ENCODE measurements at regions not wholly inside any gene's neighbourhood (a gene's known extent, or its start where the extent isn't known, plus 50 kb on each side); places are given as distances from the start of the nearest gene placed in this dataset.
"Not testable (repeated sequence)": the region's sequence is repeated elsewhere in the genome, so short reads cannot be mapped to it uniquely, and the experiment has no call there.

- H3K4me3 ChIP-seq (ENCODE audit: low read depth, low read length), result no peak overlapping the region
- no peak for DNase-seq (ENCODE audit: extremely low spot score)
- H3K27ac ChIP-seq (ENCODE audit: low read depth), result no peak overlapping the region
- no peaks in the 10 kb centered on the region for H3K4me1 ChIP-seq (ENCODE audit: insufficient read depth)
- 40% methylated on average over 8 of the region's 8 CpGs for WGBS
- H3K36me3 ChIP-seq (ENCODE audit: insufficient read depth), result no peaks in the 10 kb centered on the region
Observed at GRCh38 chr17:31692027-31692426, 167.0 kb downstream of the COPRS start.

DNA sequence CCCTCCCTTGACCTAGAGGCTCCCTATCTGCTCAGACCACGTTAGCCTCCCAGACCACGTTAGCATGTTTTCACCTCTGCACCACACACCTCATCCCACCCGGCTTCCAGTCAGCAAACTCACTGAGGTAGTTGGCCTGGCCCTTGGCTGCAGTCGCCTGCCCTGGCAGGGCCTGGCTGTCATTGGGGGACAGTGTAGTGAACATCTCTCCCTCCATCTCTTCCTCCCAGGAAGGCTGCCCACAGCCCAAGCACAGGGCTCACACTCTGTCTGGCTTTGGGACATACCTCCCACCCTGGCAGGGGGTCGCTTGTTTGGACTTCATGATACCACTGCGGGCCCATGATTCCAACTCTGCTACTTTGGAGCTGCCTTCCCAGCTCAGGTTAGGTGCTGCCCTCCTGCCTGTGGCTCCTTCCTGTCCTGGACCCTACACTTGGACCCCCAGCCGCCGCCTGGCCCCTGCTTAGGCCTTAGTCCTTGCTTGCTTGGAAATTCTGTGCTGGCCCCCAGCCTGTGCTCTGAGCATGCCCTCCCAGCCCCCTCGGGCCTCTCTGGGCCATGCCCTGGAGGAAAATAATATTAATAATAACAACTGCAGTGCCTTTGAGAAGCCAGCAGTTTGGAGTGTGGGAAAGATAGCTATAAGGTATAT is 167.7 kb downstream of the COPRS start:
- Histone ChIP-seq H3K4me3 (ENCODE audit: low read depth, low read length) (no peak overlapping the region), H3K36me3 (ENCODE audit: insufficient read depth) (no peaks in the 10 kb centered on the region), H3K27ac (ENCODE audit: low read depth) (no peak overlapping the region), H3K4me1 (ENCODE audit: insufficient read depth) (no peaks in the 10 kb centered on the region)
- 82% methylated on average over 9 of the region's 9 CpGs for WGBS
- DNase-seq (ENCODE audit: extremely low spot score), result no peak

DNA sequence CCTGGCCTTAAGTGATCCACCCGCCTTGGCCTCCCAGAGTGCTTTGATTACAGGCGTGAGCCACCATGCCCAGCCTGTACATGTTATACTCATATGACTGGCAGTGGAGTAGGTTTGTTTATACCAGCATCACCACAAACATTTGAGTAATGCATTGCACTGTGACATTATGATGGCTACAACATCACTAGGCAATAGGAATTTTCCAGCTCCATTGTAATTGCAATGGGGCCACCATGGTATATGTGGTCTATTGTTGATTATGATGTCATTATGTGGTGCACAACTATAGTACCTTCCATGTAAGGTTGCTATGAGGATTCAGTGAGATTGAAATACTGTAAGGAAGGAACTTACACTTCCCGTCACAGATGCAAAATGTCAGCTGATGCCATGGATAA is 168.9 kb downstream of the COPRS start:
- DNase-seq (ENCODE audit: extremely low spot score), result no peak
- WGBS, result 88% methylated on average over 3 of the region's 3 CpGs
- no peak overlapping the region for H3K4me3 ChIP-seq (ENCODE audit: low read depth, low read length)

DNA sequence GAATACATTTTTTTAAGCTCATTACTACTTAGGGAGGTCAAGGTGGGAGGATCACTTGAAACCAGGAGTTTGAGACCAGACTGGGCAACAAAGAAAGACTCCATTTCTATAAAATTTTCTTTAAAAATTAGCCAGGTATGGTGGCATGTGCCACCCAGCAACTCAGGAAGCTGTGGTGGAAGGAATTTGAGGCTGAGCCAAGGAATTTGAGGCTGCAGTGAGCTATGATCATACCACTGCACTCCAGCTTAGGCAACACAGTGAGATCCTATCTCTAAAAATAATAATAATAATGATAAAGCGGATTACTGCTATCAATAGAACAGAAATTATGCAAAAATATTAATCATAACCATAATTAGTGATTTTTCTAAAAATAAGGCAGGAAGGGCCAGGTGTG is 170.3 kb downstream of the COPRS start:
- no peaks in the 10 kb centered on the region for H3K36me3 ChIP-seq (ENCODE audit: insufficient read depth)
- DNase-seq (ENCODE audit: extremely low spot score), result no peak
- WGBS, result 90% methylated on average over 1 of the region's 1 CpG
- no peak overlapping the region for H3K27ac ChIP-seq (ENCODE audit: low read depth)
- H3K4me1 ChIP-seq (ENCODE audit: insufficient read depth), result no peaks in the 10 kb centered on the region
- H3K4me3 ChIP-seq (ENCODE audit: low read depth, low read length), result no peak overlapping the region

More for the DNA sequence above, 168.9 kb downstream of the COPRS start:
- no peaks in the 10 kb centered on the region for H3K4me1 ChIP-seq (ENCODE audit: insufficient read depth)
- H3K27ac ChIP-seq (ENCODE audit: low read depth), result no peak overlapping the region
- H3K36me3 ChIP-seq (ENCODE audit: insufficient read depth), result no peaks in the 10 kb centered on the region

DNA sequence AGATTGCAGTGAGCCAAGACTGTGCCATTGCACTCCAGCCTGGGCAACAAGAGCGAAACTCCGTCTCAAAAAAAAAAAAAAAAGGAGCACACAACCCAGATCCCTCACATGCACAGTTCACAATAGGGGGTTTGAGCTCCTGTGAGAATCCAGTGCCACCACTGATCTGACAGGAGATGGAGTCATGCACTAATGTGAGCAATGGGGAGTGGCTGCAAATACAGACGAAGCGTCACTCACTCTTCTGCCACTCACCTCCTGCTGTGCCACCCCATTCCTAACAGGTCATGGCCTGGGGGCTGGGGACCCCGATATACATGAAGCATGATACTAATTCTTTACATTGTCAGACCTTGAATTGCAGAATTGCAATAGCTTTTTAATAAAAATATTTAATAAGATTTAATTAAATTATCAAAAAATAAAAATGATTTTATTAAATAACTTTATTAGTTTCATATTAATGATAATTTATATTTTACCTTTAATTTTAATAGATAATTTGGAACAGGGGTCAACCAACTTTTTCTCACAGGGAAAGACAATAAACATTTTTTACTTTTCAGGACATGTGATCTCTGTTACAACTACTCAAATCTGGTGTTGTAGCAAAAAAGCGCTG is 171.4 kb downstream of the COPRS start:
- no peak for DNase-seq (ENCODE audit: extremely low spot score)
- no peak overlapping the region for H3K4me3 ChIP-seq (ENCODE audit: low read depth, low read length)
- H3K27ac ChIP-seq (ENCODE audit: low read depth), result no peak overlapping the region
- H3K36me3 ChIP-seq (ENCODE audit: insufficient read depth), result no peaks in the 10 kb centered on the region
- no peaks in the 10 kb centered on the region for H3K4me1 ChIP-seq (ENCODE audit: insufficient read depth)
- WGBS, result 86% methylated on average over 6 of the region's 6 CpGs

DNA sequence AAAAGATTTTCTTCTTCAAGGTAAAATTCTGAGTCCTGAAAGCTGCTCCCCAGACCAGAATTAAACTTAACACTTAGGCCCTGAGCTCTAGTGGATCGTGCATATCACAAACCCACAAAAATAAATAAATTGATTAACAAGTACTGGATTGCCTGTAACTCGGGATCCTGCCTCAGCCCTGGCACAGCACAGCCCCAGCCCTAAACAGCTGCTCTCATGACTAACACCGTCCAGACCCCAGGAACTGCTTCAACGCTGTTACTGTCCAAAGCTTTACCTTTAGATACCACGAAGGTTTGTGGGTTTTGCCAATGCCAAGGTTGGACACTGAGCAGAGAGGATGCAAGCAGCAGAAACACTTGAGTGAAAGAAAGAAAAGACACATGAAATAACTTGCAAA is 172.5 kb downstream of the COPRS start:
- Histone ChIP-seq H3K27ac (ENCODE audit: low read depth) (no peak overlapping the region), H3K4me3 (ENCODE audit: low read depth, low read length) (no peak overlapping the region), H3K4me1 (ENCODE audit: insufficient read depth) (no peaks in the 10 kb centered on the region), H3K36me3 (ENCODE audit: insufficient read depth) (no peaks in the 10 kb centered on the region)
- WGBS, result 71% methylated on average over 5 of the region's 5 CpGs
- DNase-seq (ENCODE audit: extremely low spot score), result no peak

- Histone ChIP-seq H3K36me3 (ENCODE audit: insufficient read depth) (no peaks in the 10 kb centered on the region), H3K4me1 (ENCODE audit: insufficient read depth) (no peaks in the 10 kb centered on the region), H3K4me3 (ENCODE audit: low read depth, low read length) (no peak overlapping the region), H3K27ac (ENCODE audit: low read depth) (no peak overlapping the region)
- no peak for DNase-seq (ENCODE audit: extremely low spot score)
- WGBS, result 4% methylated on average over 1 of the region's 1 CpG
Observed at GRCh38 chr17:31684901-31685300, 174.1 kb downstream of the COPRS start.

- Histone ChIP-seq H3K4me1 (ENCODE audit: insufficient read depth) (no peaks in the 10 kb centered on the region), H3K36me3 (ENCODE audit: insufficient read depth) (no peaks in the 10 kb centered on the region), H3K27ac (ENCODE audit: low read depth) (no peak overlapping the region), H3K4me3 (ENCODE audit: low read depth, low read length) (no peak overlapping the region)
- no peak for DNase-seq (ENCODE audit: extremely low spot score)
- 73% methylated on average over 8 of the region's 8 CpGs for WGBS
Observed at GRCh38 chr17:31680126-31680525, 178.9 kb downstream of the COPRS start.

DNA sequence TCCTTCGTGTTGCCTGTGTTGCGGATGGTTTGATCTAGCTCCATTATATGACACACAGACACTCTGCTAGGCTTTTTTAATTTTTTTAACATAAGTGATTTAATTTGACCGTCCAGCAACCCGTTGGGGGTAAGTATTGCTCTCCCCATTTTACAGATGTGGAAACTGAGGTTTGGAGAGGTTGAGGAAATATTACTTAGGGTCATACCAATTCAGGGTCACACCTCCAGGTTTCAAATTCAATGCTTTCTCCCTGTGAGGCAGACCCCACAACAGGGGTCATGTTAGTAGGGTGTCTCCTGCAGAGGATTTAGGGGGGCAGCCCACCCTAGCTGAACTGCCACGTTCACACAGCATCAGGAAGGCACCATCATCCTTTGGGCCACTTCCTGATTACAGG is 179.4 kb downstream of the COPRS start:
- H3K4me1 ChIP-seq (ENCODE audit: insufficient read depth), result no peaks in the 10 kb centered on the region
- no peak for DNase-seq (ENCODE audit: extremely low spot score)
- WGBS, result 89% methylated on average over 5 of the region's 5 CpGs
- H3K27ac ChIP-seq (ENCODE audit: low read depth), result no peak overlapping the region
- H3K4me3 ChIP-seq (ENCODE audit: low read depth, low read length), result no peak overlapping the region
- H3K36me3 ChIP-seq (ENCODE audit: insufficient read depth), result no peaks in the 10 kb centered on the region

GRCh38 chr17:31678431-31678830 is 180.6 kb downstream of the COPRS start:
- H3K36me3 ChIP-seq (ENCODE audit: insufficient read depth), result no peaks in the 10 kb centered on the region
- WGBS, result 86% methylated on average over 1 of the region's 1 CpG
- no peaks in the 10 kb centered on the region for H3K4me1 ChIP-seq (ENCODE audit: insufficient read depth)
- H3K4me3 ChIP-seq (ENCODE audit: low read depth, low read length), result no peak overlapping the region
- no peak overlapping the region for H3K27ac ChIP-seq (ENCODE audit: low read depth)
- DNase-seq (ENCODE audit: extremely low spot score), result no peak

DNA sequence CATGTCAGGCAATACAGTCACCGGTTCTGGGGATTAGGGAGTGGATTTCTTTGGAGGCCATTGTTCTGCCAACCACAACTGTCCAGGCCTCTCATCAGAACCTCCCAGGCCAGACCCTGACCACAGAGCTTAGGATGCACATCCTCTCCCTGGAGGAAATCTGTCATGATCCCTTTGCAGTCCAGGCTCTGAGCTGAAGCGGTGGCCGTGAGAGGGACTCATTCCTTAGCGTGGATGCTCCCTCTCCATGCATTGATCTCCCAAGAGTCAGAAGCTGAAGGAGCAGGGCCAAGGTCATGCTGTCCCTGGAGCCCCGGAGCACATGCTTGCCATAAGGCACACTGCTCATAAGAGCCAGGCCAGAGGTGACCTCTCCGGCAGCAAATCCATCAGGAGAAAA is 181.4 kb downstream of the COPRS start:
- WGBS, result 89% methylated on average over 6 of the region's 6 CpGs
- H3K4me1 ChIP-seq (ENCODE audit: insufficient read depth), result no peaks in the 10 kb centered on the region
- H3K36me3 ChIP-seq (ENCODE audit: insufficient read depth), result no peaks in the 10 kb centered on the region
- no peak for DNase-seq (ENCODE audit: extremely low spot score)
- H3K27ac ChIP-seq (ENCODE audit: low read depth), result no peak overlapping the region
- H3K4me3 ChIP-seq (ENCODE audit: low read depth, low read length), result no peak overlapping the region

- WGBS, result 87% methylated on average over 4 of the region's 4 CpGs
- Histone ChIP-seq H3K4me3 (ENCODE audit: low read depth, low read length) (no peak overlapping the region), H3K4me1 (ENCODE audit: insufficient read depth) (no peaks in the 10 kb centered on the region), H3K27ac (ENCODE audit: low read depth) (no peak overlapping the region), H3K36me3 (ENCODE audit: insufficient read depth) (no peaks in the 10 kb centered on the region)
- no peak for DNase-seq (ENCODE audit: extremely low spot score)
Observed at GRCh38 chr17:31677036-31677435, 182.0 kb downstream of the COPRS start.

DNA sequence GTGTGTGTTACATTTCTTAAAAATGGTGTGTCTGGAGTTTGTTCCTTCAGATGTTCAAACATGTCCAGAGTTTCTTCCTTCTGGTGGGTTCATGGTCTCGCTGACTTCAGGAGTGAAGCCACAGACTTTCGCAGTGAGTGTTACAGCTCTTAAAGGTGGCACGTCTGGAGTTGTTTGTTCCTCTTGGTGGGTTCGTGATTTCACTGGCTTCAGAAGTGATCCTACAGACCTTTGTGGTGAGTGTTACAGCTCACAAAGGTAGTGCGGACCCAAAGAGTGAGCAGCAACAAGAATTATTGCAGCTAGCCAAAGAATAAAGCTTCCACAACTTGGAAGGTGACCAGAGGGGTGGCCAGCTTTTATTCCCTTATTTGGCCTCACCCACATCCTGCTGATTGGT is 183.7 kb downstream of the COPRS start:
- 84% methylated on average over 5 of the region's 5 CpGs for WGBS
- not testable (repeated sequence) for H3K4me3 ChIP-seq (ENCODE audit: low read depth, low read length); H3K27ac ChIP-seq (ENCODE audit: low read depth); H3K36me3 ChIP-seq (ENCODE audit: insufficient read depth); DNase-seq (ENCODE audit: extremely low spot score); H3K4me1 ChIP-seq (ENCODE audit: insufficient read depth)

GRCh38 chr17:31674717-31675349 is 184.2 kb downstream of the COPRS start:
- Histone ChIP-seq H3K4me3 (ENCODE audit: low read depth, low read length) (no peak overlapping the region), H3K27ac (ENCODE audit: low read depth) (no peak overlapping the region), H3K4me1 (ENCODE audit: insufficient read depth) (no peaks in the 10 kb centered on the region), H3K36me3 (ENCODE audit: insufficient read depth) (no peaks in the 10 kb centered on the region)
- 72% methylated on average over 5 of the region's 5 CpGs for WGBS
- DNase-seq (ENCODE audit: extremely low spot score), result no peak
